ENCODE measurements at regions not wholly inside any gene's neighbourhood (a gene's known extent, or its start where the extent isn't known, plus 50 kb on each side); places are given as distances from the start of the nearest gene placed in this dataset.

DNA sequence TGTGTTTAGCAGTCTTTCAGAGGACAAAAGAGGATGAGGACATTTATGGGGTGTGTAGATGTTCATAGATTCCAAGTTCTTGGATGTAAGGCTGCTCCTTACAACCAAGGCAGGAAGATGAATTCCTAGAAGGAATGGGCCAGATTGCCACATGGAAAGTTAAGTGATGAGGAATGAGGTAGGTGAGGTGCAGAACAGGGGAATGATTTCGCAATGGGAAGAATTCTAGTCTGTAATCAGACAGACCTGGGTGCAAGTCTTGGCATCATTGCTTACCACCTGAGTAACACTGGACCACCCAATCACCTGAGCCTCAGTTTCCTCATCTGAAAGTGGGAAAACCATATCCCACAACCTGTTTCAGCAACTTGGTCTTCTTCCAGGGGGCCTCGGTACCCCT, 174.9 kb downstream of the IER5 start:
- TF ChIP-seq, protein P1, sequence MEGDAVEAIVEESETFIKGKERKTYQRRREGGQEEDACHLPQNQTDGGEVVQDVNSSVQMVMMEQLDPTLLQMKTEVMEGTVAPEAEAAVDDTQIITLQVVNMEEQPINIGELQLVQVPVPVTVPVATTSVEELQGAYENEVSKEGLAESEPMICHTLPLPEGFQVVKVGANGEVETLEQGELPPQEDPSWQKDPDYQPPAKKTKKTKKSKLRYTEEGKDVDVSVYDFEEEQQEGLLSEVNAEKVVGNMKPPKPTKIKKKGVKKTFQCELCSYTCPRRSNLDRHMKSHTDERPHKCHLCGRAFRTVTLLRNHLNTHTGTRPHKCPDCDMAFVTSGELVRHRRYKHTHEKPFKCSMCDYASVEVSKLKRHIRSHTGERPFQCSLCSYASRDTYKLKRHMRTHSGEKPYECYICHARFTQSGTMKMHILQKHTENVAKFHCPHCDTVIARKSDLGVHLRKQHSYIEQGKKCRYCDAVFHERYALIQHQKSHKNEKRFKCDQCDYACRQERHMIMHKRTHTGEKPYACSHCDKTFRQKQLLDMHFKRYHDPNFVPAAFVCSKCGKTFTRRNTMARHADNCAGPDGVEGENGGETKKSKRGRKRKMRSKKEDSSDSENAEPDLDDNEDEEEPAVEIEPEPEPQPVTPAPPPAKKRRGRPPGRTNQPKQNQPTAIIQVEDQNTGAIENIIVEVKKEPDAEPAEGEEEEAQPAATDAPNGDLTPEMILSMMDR (conservative IDR thresholded peaks at IDR 0.05): no peak
- DNase-seq (ENCODE audit: low read depth, low spot score): no peak
- H3K4me1 Mint-ChIP-seq: no peaks in the 10 kb centered on the region
- H3K27me3 Mint-ChIP-seq (ENCODE audit: low read depth): peaks cover 33% of the 10 kb centered on the region
- no peaks in the 10 kb centered on the region for H3K9me3 Mint-ChIP-seq
- H3K27ac Mint-ChIP-seq (ENCODE audit: unreplicated experiment): no peak overlapping the region
- no peak overlapping the region for H3K4me3 Mint-ChIP-seq
- no peaks in the 10 kb centered on the region for H3K36me3 Mint-ChIP-seq (ENCODE audit: low read depth)

DNA sequence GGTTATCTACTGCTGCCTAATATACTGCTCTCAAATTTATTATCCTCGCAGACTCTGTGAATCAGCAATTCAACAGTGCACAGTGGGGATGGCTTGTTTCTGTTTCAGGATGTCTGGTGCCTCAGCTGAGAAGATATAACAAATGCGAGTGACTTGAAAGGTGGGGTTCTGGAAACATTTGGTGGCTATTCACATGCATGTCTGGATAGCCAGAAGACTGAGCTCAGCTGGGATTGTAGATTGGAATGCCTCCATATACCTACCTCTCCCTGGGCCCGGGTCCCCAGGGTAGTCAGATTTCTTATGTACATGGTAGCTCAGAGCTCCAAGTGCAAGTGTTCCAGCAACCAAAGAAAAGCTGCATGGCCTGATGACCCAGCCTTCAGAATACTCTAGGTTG, 176.3 kb downstream of the IER5 start:
- H3K36me3 Mint-ChIP-seq (ENCODE audit: low read depth): no peaks in the 10 kb centered on the region
- TF ChIP-seq, protein P1 (conservative IDR thresholded peaks at IDR 0.05): no peak
- peaks cover 43% of the 10 kb centered on the region for H3K27me3 Mint-ChIP-seq (ENCODE audit: low read depth)
- no peak overlapping the region for H3K4me3 Mint-ChIP-seq
- no peak for DNase-seq (ENCODE audit: low read depth, low spot score)
- no peak overlapping the region for H3K27ac Mint-ChIP-seq (ENCODE audit: unreplicated experiment)
- H3K4me1 Mint-ChIP-seq: no peaks in the 10 kb centered on the region
- peaks cover 4% of the 10 kb centered on the region for H3K9me3 Mint-ChIP-seq

DNA sequence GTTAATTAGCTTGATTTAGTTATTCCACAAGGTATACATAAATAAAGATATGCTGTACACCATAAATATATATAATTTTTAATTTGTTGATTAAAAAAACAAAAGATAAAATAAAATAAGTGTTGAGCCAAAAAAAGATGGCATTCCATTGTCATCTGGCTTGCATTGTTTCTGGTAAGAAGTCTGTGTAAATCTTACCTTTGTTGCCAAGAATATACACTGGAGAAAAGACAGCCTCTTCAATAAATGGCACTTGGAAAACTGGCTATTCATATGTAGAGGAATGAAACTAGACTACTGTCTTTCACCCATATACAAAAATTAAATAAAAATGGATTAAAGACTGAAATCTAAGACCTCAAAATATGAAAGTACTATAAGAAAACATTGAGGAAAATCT, 196.5 kb downstream of the IER5 start:
- peaks cover 31% of the 10 kb centered on the region for H3K27me3 Mint-ChIP-seq (ENCODE audit: low read depth)
- no peak overlapping the region for H3K4me3 Mint-ChIP-seq
- DNase-seq (ENCODE audit: low read depth, low spot score): no peak
- H3K9me3 Mint-ChIP-seq: peaks cover 27% of the 10 kb centered on the region
- H3K4me1 Mint-ChIP-seq: no peaks in the 10 kb centered on the region
- TF ChIP-seq, protein P1 (conservative IDR thresholded peaks at IDR 0.05): no peak
- H3K27ac Mint-ChIP-seq (ENCODE audit: unreplicated experiment): no peak overlapping the region
- peaks cover 7% of the 10 kb centered on the region for H3K36me3 Mint-ChIP-seq (ENCODE audit: low read depth)

DNA sequence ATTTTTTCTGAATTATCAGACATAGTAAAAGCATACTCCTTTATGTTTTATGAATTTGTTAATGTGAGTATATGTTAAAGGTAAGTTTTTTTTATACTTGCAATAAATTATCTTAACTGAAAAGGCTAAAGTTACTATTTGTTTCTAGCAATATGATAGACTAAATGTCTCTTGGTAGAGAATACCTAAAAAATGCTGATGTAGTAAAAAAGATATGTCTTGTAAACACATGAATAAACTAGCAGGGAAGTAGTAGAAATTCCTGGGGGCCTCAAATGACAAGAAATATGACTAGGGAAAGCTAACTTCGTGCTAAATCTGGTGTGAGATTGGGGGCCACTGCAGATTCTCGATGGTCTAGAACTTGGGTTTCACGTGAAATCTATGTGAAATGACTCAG, 188.1 kb upstream of the CACNA1E start:
- DNase-seq (ENCODE audit: low read depth, low spot score): no peak
- TF ChIP-seq, protein P1 (conservative IDR thresholded peaks at IDR 0.05): no peak
- H3K4me1 Mint-ChIP-seq: no peaks in the 10 kb centered on the region
- no peaks in the 10 kb centered on the region for H3K9me3 Mint-ChIP-seq
- H3K27ac Mint-ChIP-seq (ENCODE audit: unreplicated experiment): no peak overlapping the region
- peaks cover 40% of the 10 kb centered on the region for H3K27me3 Mint-ChIP-seq (ENCODE audit: low read depth)
- no peak overlapping the region for H3K4me3 Mint-ChIP-seq
- H3K36me3 Mint-ChIP-seq (ENCODE audit: low read depth): no peaks in the 10 kb centered on the region

DNA sequence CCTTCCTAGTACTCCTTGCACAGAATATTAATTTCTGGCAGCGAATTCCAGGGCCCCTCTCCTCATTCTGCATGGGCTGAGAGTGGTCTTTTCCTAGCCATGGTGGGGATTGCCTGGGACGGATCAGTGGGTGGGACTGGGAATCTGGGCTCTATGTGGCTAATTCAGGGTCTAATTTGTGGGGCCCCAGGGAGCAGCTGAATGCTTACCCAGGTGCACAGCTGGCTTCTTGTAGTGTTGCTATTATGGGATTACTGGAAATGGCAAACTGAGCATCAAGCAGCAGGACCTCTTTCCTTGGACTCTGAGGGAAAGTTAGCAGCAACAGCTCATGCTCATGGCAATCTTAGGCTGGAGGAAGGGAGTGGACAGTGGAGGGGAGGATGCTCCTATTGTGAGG, 187.1 kb upstream of the CACNA1E start:
- H3K36me3 Mint-ChIP-seq (ENCODE audit: low read depth): no peaks in the 10 kb centered on the region
- TF ChIP-seq, protein P1 (conservative IDR thresholded peaks at IDR 0.05): no peak
- no peaks in the 10 kb centered on the region for H3K9me3 Mint-ChIP-seq
- no peak overlapping the region for H3K4me3 Mint-ChIP-seq
- no peak for DNase-seq (ENCODE audit: low read depth, low spot score)
- H3K4me1 Mint-ChIP-seq: no peaks in the 10 kb centered on the region
- peaks cover 31% of the 10 kb centered on the region for H3K27me3 Mint-ChIP-seq (ENCODE audit: low read depth)
- no peak overlapping the region for H3K27ac Mint-ChIP-seq (ENCODE audit: unreplicated experiment)

DNA sequence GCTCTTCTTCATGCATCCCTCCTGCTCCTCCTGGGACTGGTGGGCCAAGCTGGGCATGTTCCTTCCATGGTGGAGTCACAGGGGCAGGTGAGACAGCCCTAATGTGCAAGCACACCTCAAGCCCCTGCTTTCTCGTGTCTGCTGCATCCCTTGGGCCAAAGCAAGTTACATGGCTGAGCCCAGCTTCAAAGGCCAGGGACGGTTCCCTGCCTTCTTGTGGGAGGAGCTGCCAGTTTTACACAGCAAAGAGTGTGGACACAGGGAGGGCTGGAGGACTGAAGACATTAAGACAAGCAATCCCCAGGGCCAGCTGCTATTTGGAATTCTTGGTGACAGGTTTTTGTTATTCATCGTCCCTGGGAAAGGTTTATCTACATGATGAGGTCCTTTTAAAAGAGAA, 175.2 kb upstream of the CACNA1E start:
- Mint-ChIP-seq H3K4me3 (no peak overlapping the region), H3K27me3 (ENCODE audit: low read depth) (peaks cover 37% of the 10 kb centered on the region), H3K4me1 (no peaks in the 10 kb centered on the region), H3K36me3 (ENCODE audit: low read depth) (no peaks in the 10 kb centered on the region), H3K27ac (ENCODE audit: unreplicated experiment) (no peak overlapping the region), H3K9me3 (no peaks in the 10 kb centered on the region)
- DNase-seq (ENCODE audit: low read depth, low spot score): no peak
- TF ChIP-seq, protein P1 (conservative IDR thresholded peaks at IDR 0.05): no peak
